H54 (cell line): ENCODE measurements at regions not wholly inside any gene's neighbourhood (a gene's known extent, or its start where the extent isn't known, plus 50 kb on each side); places are given as distances from the start of the nearest gene placed in this dataset.
"Not testable (repeated sequence)": the region's sequence is repeated elsewhere in the genome, so short reads cannot be mapped to it uniquely, and the experiment has no call there.

Experiments
- DNase-seq: peaks from one replicate; pipeline ENCODE4 v3.0.0; 2011; ENCODE audit warnings: low spot score, mixed read lengths; ENCODE audit not compliant: insufficient read length
- FAIRE-seq: peaks from 3 replicates; lab custom pipeline; 2011; peaks lifted over from hg19 to GRCh38; lab: Jason Lieb, UNC
- POLR2A ChIP-seq: IDR thresholded peaks from 2 replicates; pipeline ENCODE4 v1.6.1; 2011; ENCODE audit warnings: low read depth, mild to moderate bottlenecking, low read length

GRCh38 chr19:31890230-31890629 is 455.2 kb upstream of the ZNF507 start:
- FAIRE-seq (no peak), DNase-seq (no peak)

GRCh38 chr19:31892060-31892459 is 453.4 kb upstream of the ZNF507 start:
- FAIRE-seq (no peak), DNase-seq (no peak)
- no peak for TF ChIP-seq POLR2A

More at GRCh38 chr19:31890230-31890629, 455.2 kb upstream of the ZNF507 start:
- no peak for TF ChIP-seq POLR2A

GRCh38 chr19:31893491-31893890 is 451.9 kb upstream of the ZNF507 start:
- DNase-seq, FAIRE-seq: not testable (repeated sequence)

GRCh38 chr19:31894451-31894850 is 451.0 kb upstream of the ZNF507 start:
- DNase-seq (no peak), FAIRE-seq (no peak)
- no peak for TF ChIP-seq POLR2A

GRCh38 chr19:31897292-31897691 is 448.1 kb upstream of the ZNF507 start:
- TF ChIP-seq POLR2A = no peak
- no peak for DNase-seq
- no peak for FAIRE-seq

GRCh38 chr19:31900991-31901390 is 444.4 kb upstream of the ZNF507 start:
- FAIRE-seq = no peak

GRCh38 chr19:31902821-31903220 is 442.6 kb upstream of the ZNF507 start:
- TF ChIP-seq POLR2A = no peak
- no peak for DNase-seq
- FAIRE-seq = no peak

More at GRCh38 chr19:31900991-31901390, 444.4 kb upstream of the ZNF507 start:
- no peak for TF ChIP-seq POLR2A
- DNase-seq = no peak

- FAIRE-seq = no peak
- no peak for TF ChIP-seq POLR2A
- no peak for DNase-seq
Observed at GRCh38 chr19:31903979-31904378, 441.4 kb upstream of the ZNF507 start.

- DNase-seq = no peak
- no peak for TF ChIP-seq POLR2A
- FAIRE-seq = no peak
Observed at GRCh38 chr19:31906111-31906871, 439.1 kb upstream of the ZNF507 start.

GRCh38 chr19:31907661-31908060 is 437.7 kb upstream of the ZNF507 start:
- FAIRE-seq (no peak), DNase-seq (no peak)
- no peak for TF ChIP-seq POLR2A

- FAIRE-seq = no peak
Observed at GRCh38 chr19:31908080-31908479, 437.3 kb upstream of the ZNF507 start.

GRCh38 chr19:31908496-31909225 is 436.7 kb upstream of the ZNF507 start:
- DNase-seq (no peak), FAIRE-seq (no peak)
- TF ChIP-seq POLR2A = no peak

More at GRCh38 chr19:31908080-31908479, 437.3 kb upstream of the ZNF507 start:
- TF ChIP-seq POLR2A = no peak
- DNase-seq = no peak

- no peak for FAIRE-seq
- no peak for TF ChIP-seq POLR2A
- DNase-seq = no peak
Observed at GRCh38 chr19:31910224-31910623, 435.2 kb upstream of the ZNF507 start.

GRCh38 chr19:31911577-31911976 is 433.8 kb upstream of the ZNF507 start:
- FAIRE-seq = no peak
- TF ChIP-seq POLR2A = no peak
- no peak for DNase-seq

GRCh38 chr19:31913103-31913661 is 432.2 kb upstream of the ZNF507 start:
- TF ChIP-seq POLR2A = no peak
- no peak for FAIRE-seq
- no peak for DNase-seq
